Right lobe of liver (tissue), 4 donors: ENCODE measurements at regions not wholly inside any gene's neighbourhood (a gene's known extent, or its start where the extent isn't known, plus 50 kb on each side); places are given as distances from the start of the nearest gene placed in this dataset.

Source experiments
- POLR2A ChIP-seq: fragments of 450-650 bp; IDR thresholded peaks from one replicate; pipeline ENCODE4 v1.6.1; 2017; ENCODE audit warnings: antibody characterized with exemption, mild to moderate bottlenecking
- TF ChIP-seq, protein P1 (sequence below), 4 donors: fragments of 200-600 bp in 3 of 4; fragments of 450-650 bp in 1 of 4; IDR thresholded peaks; one replicate each; pipeline versions ENCODE4 v1.5.1 to v1.8.0; 2016 to 2022; ENCODE audit warnings: antibody characterized with exemption in 4 of 4, mild to moderate bottlenecking in 2 of 4
- donor health status: DM: no; HTN: no; CAD: no.
- donor health status: DM: no; HTN: no; CAD: no.
- donor health status: DM: no; HTN: yes; CAD: no.

DNA sequence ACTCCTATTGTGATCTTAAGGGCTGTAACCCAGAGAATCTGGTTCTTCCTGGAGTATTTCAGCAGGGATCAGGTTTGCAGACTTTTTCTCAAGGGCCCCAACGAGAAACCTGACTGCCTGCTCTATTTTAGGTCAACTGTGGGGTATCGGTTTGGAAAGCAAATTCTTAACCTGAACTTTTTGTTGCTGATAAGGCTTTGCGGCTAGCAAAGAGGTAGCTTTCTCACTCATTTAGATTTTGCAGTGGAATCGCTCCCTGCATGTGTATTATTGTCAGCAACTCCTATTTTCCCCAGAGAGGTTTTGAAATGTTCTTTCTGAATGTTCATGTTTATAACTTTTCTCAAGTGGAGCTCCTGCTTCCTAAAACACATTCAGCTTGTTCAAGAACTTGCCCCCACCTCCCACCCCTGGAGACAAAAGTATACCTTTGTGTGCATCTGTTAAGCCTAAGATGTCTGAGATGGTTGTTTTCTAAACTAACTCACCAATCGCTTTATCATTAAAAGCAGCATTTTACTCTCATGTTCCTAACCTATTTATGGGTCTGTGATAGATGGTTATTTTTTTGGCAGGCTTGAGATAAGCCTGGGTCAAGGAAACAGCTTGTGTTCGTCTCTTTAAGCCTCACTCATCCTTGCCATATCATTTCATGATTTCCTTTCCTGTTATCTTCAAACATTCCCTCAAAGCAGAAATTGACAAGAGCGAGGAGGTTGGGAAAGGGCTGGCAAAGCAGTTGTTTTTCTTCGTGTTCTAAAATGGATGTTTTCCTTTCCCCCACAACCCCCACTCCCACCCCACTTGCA is 129.8 kb downstream of the BAMBI start:
- TF ChIP-seq POLR2A = no peak
- TF ChIP-seq, protein P1, sequence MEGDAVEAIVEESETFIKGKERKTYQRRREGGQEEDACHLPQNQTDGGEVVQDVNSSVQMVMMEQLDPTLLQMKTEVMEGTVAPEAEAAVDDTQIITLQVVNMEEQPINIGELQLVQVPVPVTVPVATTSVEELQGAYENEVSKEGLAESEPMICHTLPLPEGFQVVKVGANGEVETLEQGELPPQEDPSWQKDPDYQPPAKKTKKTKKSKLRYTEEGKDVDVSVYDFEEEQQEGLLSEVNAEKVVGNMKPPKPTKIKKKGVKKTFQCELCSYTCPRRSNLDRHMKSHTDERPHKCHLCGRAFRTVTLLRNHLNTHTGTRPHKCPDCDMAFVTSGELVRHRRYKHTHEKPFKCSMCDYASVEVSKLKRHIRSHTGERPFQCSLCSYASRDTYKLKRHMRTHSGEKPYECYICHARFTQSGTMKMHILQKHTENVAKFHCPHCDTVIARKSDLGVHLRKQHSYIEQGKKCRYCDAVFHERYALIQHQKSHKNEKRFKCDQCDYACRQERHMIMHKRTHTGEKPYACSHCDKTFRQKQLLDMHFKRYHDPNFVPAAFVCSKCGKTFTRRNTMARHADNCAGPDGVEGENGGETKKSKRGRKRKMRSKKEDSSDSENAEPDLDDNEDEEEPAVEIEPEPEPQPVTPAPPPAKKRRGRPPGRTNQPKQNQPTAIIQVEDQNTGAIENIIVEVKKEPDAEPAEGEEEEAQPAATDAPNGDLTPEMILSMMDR (IDR thresholded peaks at IDR 0.05) = no peak
